HepG2 (cell line): ENCODE measurements at regions not wholly inside any gene's neighbourhood (a gene's known extent, or its start where the extent isn't known, plus 50 kb on each side); places are given as distances from the start of the nearest gene placed in this dataset.

Experiments used
- ATAC-seq: fragments of 200-7000 bp; cut with Tn5 transposase; 3 replicates; pipeline ENCODE4 v1.9.1; 2020; ENCODE audit warnings: mild to moderate bottlenecking, moderate library complexity
- BruUV-seq: library from RNA; stranded (reverse); fragments of 400-500 nt; replicated peaks from 2 replicates; lab custom pipeline; 2021; lab: Mats Ljungman, UMichigan
- CTCF ChIA-PET: fragments of 300-600 bp; formaldehyde crosslinking; extraction: SDS; loops from one replicate; lab custom pipeline; 2021; ENCODE audit warnings: low total read pairs, inconsistent platforms, low intra/inter-chr PET ratio; lab: Yijun Ruan, JAX
- POLR2A ChIA-PET: fragments of 350-600 bp; sonication (Branson Sonifier 250); formaldehyde crosslinking; loops from one replicate; lab custom pipeline; 2020; ENCODE audit warnings: antibody characterized with exemption, inconsistent platforms; lab: Yijun Ruan, JAX
- DNase-seq: peaks from one replicate; pipeline ENCODE4 v3.0.0-alpha.2; 2015; ENCODE audit warnings: low spot score
- FAIRE-seq: peaks from 3 replicates; lab custom pipeline; 2011; peaks lifted over from hg19 to GRCh38; lab: Jason Lieb, UNC
- H2AFZ ChIP-seq: one replicate; pipeline ENCODE4 v1.6.1; 2011; ENCODE audit warnings: low read length, inconsistent platforms
- H3K27ac ChIP-seq: fragments of 300-600 bp; 3 replicates; pipeline ENCODE4 v1.8.0; 2011; ENCODE audit warnings: mixed run types, mild to moderate bottlenecking, mixed read lengths, low read length, inconsistent platforms; ENCODE audit not compliant: insufficient read depth; ENCODE audit errors: extremely low read length
- H3K27me3 ChIP-seq, 2 experiments: fragments of 200-600 bp in 1 of 2; 2 replicates in 1 of 2; 3 replicates in 1 of 2; pipeline versions ENCODE4 v1.6.0 to v1.8.0; 2011; ENCODE audit warnings: low read length in 2 of 2, mild to moderate bottlenecking in 2 of 2, moderate library complexity in 2 of 2, inconsistent platforms in 1 of 2; ENCODE audit not compliant: insufficient read depth in 2 of 2, control insufficient read depth in 1 of 2
- H3K36me3 ChIP-seq, 2 experiments: fragments of 200-600 bp in 1 of 2; replicated peaks in 1 of 2; 2 replicates in 1 of 2; 3 replicates in 1 of 2; pipeline versions ENCODE4 v1.5.1 to v1.8.0; 2011; ENCODE audit warnings: low read length in 2 of 2, inconsistent platforms in 1 of 2; ENCODE audit not compliant: insufficient read depth in 2 of 2, control insufficient read depth in 1 of 2
- H3K4me1 ChIP-seq: 2 replicates; pipeline ENCODE4 v1.5.1; 2012; ENCODE audit warnings: low read length, inconsistent platforms; ENCODE audit not compliant: insufficient read depth
- H3K4me2 ChIP-seq: 2 replicates; pipeline ENCODE4 v1.6.0; 2011; ENCODE audit warnings: low read depth, low read length, inconsistent platforms
- H3K4me3 ChIP-seq, 3 experiments: fragments of 200-600 bp in 1 of 3; sonication (generic), shearing (Covaris generic) in 1 of 3; replicated peaks in 1 of 3; 2 replicates each; pipeline ENCODE4 v1.5.1; 2011 to 2016; ENCODE audit warnings: low read length in 3 of 3, inconsistent platforms in 2 of 3, low read depth in 2 of 3, mild to moderate bottlenecking in 2 of 3, control low read depth in 1 of 3, mixed read lengths in 1 of 3; ENCODE audit not compliant: insufficient read depth in 1 of 3
- H3K79me2 ChIP-seq: one replicate; pipeline ENCODE4 v1.6.1; 2011; ENCODE audit warnings: low read length, inconsistent platforms; ENCODE audit not compliant: insufficient read depth
- H3K9ac ChIP-seq: 2 replicates; pipeline ENCODE4 v1.6.0; 2011; ENCODE audit warnings: mild to moderate bottlenecking, low read depth, low read length, inconsistent platforms; ENCODE audit not compliant: insufficient read depth
- H3K9me3 ChIP-seq: 2 replicates; pipeline ENCODE4 v1.5.1; 2012; ENCODE audit warnings: mild to moderate bottlenecking, low read length
- H4K20me1 ChIP-seq: 2 replicates; pipeline ENCODE4 v1.6.0; 2011; ENCODE audit warnings: inconsistent platforms, mild to moderate bottlenecking, low read length, moderate library complexity; ENCODE audit not compliant: insufficient read depth
- NFATC3 ChIP-seq: sonication (generic); formaldehyde crosslinking; IDR thresholded peaks from 2 replicates; pipeline ENCODE4 v1.5.1; 2020; ENCODE audit warnings: mild to moderate bottlenecking, missing genetic modification reagents
- PLSCR1 ChIP-seq: sonication (generic); formaldehyde crosslinking; IDR thresholded peaks from 2 replicates; pipeline ENCODE4 v1.5.0; 2020; ENCODE audit warnings: missing genetic modification reagents, mild to moderate bottlenecking, borderline replicate concordance
- SPEN ChIP-seq: sonication (generic); formaldehyde crosslinking; IDR thresholded peaks from 2 replicates; pipeline ENCODE4 v1.5.1; 2020; ENCODE audit warnings: low read depth, mild to moderate bottlenecking, missing genetic modification reagents
- ZNF33B ChIP-seq: sonication (generic); formaldehyde crosslinking; IDR thresholded peaks from 2 replicates; pipeline ENCODE4 v1.5.1; 2020; ENCODE audit warnings: mild to moderate bottlenecking, missing genetic modification reagents
- ZNF496 ChIP-seq: sonication (generic); formaldehyde crosslinking; IDR thresholded peaks from 2 replicates; pipeline ENCODE4 v1.8.1; 2023; ENCODE audit warnings: mild to moderate bottlenecking, moderate library complexity, missing genetic modification reagents; ENCODE audit not compliant: insufficient replicate concordance
- WGBS: methylation state at CpG from one replicate; pipeline ENCODE4 v1.1.6; 2017; ENCODE audit warnings: low lambda C conversion rate; 5-methylcytosine and 5-hydroxymethylcytosine counted together
- in situ Hi-C: cut with HindIII; loops from 2 replicates; pipeline ENCODE4 v1.10.0; 2017; ENCODE audit warnings: low pct_unique_long_range_greater_than_20kb; ENCODE audit not compliant: extremely low pct_ligation_motif_present
- intact Hi-C: fragments of 100-400 bp; cut with micrococcal nuclease; formaldehyde crosslinking; loops from one replicate; pipeline ENCODE4 v1.10.0; 2022; ENCODE audit not compliant: unreplicated experiment
- TF ChIP-seq, protein P1 (sequence below): IDR thresholded peaks from 2 replicates; pipeline ENCODE4 v1.6.1; 2016; ENCODE audit warnings: control low read depth
- TF ChIP-seq, protein P2 (sequence below): sonication (generic); formaldehyde crosslinking; IDR thresholded peaks from 2 replicates; pipeline ENCODE4 v1.4.0; 2020; ENCODE audit warnings: missing genetic modification reagents

DNA sequence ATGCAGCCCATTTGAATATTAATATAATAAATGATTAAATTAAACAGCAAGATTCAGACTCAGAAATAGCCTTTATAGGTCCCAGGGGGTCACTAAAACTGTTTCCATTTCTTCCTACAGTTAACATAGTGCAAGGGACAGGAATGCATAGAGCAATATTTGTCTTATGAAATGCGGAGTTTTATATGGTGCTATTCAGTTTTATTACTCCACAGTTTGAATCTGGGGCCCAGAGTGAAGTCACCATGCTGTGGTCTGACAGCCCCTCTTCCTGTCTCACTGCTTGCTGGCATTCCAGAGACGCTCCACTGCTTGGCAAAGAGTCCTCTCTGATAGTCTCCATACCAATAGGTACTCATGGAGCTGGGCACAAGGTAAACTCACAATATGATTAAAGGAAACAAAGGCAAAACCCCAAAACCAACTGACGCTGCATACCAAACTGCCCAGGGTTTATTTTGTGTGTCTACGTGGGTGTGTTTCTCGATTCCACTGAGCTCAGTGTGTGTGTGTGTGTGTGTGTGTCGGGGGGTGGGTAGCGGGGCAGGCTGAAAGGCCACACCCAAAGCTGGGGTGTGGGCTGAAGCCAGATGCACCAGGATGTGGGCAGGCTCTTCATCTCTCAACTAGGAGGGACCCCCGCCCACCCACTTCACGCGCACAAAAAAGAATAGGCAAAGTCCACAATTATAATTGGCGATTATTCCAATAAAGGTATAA is 277.9 kb downstream of the TSHZ3 start:
- no peaks in the 10 kb centered on the region for H3K4me1 ChIP-seq
- no peak for FAIRE-seq
- H3K4me2 ChIP-seq, result no peak overlapping the region
- no peak for DNase-seq
- ChIA-PET POLR2A (no interaction called here), CTCF (no interaction called here)
- H2AFZ ChIP-seq, result no peak overlapping the region
- no peaks in the 10 kb centered on the region for H4K20me1 ChIP-seq
- H3K9me3 ChIP-seq, result peaks cover 50% of the 10 kb centered on the region
- H3K27ac ChIP-seq, result no peak overlapping the region
- no peaks in the 10 kb centered on the region for H3K79me2 ChIP-seq
- intact Hi-C loops (no loop called here), in situ Hi-C loops (no loop called here)
- H3K9ac ChIP-seq, result no peak overlapping the region
- no peaks in the 10 kb centered on the region; a peak in 1 of 5 replicates for H3K27me3 ChIP-seq
- WGBS, result 25% methylated on average over 11 of the region's 11 CpGs
- no peak overlapping the region for H3K4me3 ChIP-seq
- BruUV-seq, result no TSS peak
- TF ChIP-seq, protein P1, sequence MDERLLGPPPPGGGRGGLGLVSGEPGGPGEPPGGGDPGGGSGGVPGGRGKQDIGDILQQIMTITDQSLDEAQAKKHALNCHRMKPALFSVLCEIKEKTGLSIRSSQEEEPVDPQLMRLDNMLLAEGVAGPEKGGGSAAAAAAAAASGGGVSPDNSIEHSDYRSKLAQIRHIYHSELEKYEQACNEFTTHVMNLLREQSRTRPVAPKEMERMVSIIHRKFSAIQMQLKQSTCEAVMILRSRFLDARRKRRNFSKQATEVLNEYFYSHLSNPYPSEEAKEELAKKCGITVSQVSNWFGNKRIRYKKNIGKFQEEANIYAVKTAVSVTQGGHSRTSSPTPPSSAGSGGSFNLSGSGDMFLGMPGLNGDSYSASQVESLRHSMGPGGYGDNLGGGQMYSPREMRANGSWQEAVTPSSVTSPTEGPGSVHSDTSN (CRISPR knock-in tag), result no peak
- TF ChIP-seq, protein P2, sequence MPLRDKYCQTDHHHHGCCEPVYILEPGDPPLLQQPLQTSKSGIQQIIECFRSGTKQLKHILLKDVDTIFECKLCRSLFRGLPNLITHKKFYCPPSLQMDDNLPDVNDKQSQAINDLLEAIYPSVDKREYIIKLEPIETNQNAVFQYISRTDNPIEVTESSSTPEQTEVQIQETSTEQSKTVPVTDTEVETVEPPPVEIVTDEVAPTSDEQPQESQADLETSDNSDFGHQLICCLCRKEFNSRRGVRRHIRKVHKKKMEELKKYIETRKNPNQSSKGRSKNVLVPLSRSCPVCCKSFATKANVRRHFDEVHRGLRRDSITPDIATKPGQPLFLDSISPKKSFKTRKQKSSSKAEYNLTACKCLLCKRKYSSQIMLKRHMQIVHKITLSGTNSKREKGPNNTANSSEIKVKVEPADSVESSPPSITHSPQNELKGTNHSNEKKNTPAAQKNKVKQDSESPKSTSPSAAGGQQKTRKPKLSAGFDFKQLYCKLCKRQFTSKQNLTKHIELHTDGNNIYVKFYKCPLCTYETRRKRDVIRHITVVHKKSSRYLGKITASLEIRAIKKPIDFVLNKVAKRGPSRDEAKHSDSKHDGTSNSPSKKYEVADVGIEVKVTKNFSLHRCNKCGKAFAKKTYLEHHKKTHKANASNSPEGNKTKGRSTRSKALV (CRISPR knock-in tag), result no peak
- TF ChIP-seq SPEN (CRISPR knock-in tag) (no peak), ZNF33B (no peak), ZNF496 (CRISPR knock-in tag) (no peak), NFATC3 (CRISPR knock-in tag) (no peak), PLSCR1 (no peak)
- no peaks in the 10 kb centered on the region for H3K36me3 ChIP-seq
- no peak for ATAC-seq
